ENCODE measurements at regions not wholly inside any gene's neighbourhood (a gene's known extent, or its start where the extent isn't known, plus 50 kb on each side); places are given as distances from the start of the nearest gene placed in this dataset.

GRCh38 chr12:97957109-97957508, 494.5 kb downstream of the RMST start:
- no peak for DNase-seq (ENCODE audit: low read depth)
- TF ChIP-seq, protein P1, sequence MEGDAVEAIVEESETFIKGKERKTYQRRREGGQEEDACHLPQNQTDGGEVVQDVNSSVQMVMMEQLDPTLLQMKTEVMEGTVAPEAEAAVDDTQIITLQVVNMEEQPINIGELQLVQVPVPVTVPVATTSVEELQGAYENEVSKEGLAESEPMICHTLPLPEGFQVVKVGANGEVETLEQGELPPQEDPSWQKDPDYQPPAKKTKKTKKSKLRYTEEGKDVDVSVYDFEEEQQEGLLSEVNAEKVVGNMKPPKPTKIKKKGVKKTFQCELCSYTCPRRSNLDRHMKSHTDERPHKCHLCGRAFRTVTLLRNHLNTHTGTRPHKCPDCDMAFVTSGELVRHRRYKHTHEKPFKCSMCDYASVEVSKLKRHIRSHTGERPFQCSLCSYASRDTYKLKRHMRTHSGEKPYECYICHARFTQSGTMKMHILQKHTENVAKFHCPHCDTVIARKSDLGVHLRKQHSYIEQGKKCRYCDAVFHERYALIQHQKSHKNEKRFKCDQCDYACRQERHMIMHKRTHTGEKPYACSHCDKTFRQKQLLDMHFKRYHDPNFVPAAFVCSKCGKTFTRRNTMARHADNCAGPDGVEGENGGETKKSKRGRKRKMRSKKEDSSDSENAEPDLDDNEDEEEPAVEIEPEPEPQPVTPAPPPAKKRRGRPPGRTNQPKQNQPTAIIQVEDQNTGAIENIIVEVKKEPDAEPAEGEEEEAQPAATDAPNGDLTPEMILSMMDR (conservative IDR thresholded peaks at IDR 0.05; ENCODE audit: low read depth, low read length), result no peak

DNA sequence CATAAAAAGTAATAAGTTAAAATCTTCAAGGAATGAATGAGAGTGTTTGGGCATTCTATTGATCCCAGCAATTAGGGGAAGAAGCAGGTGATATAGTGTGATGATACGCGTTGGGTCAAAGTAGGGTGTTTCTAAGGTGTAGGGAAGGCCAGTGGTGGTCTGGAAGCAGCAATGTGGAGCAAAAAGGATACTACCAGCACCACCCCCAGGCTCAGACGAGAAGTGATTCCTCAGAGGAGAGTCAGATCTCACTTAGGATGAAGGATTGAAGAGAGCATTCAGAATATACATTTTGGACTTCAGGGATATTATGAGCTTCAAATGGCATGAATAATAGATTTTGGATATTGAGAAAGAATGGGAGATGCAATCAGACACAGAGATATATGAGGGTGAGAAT, 497.6 kb downstream of the RMST start:
- TF ChIP-seq, protein P1 (conservative IDR thresholded peaks at IDR 0.05; ENCODE audit: low read depth, low read length), result no peak
- H3K4me3 ChIP-seq (ENCODE audit: low read depth, low read length), result no peak overlapping the region
- no peak for DNase-seq (ENCODE audit: low read depth)

More at GRCh38 chr12:97957109-97957508, 494.5 kb downstream of the RMST start:
- no peak overlapping the region for H3K4me3 ChIP-seq (ENCODE audit: low read depth, low read length)

DNA sequence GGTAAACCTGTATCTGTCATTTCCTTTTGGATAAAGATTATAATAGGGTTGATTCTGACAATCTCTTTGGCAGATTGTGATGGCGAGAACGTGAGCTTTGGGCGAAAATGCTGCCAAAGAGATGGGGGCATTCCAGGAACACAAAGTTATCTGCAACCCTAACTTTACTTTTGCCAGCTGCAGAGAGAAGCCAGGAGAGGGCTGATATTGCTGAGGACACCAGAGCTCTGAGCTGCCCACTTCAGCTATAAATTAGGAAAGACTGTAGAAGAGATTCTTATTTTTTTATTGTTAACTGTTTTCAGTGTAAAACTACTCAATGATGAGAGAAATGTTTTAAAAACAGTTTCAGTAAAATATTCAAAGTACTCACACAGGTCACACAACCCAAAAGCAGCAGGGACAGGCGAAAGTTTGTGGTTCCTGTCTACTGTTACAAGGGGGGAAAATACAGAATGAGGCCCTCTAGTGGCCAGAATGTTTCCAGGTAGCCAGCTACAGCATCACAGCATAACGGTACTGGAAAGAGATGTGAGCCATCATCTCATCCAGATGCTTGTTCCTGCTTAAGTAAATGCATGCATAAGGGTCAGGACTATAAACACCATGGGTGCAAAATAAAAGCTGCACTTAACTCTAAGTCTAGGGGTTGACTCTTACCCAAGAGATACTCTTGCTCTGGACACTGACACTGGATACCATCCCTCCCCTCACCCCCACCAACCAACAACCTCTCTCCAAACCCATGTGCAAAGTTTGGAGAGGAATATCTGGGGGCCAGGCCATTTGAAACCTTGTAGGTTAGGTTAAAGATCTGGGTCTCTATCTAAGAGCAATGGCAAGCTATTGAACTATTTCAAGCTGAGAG, 498.4 kb downstream of the RMST start:
- peak; percentile 1 for DNase-seq (ENCODE audit: low read depth)
- TF ChIP-seq, protein P1 (conservative IDR thresholded peaks at IDR 0.05; ENCODE audit: low read depth, low read length), result peak; percentile 23
- no peak overlapping the region for H3K4me3 ChIP-seq (ENCODE audit: low read depth, low read length)

DNA sequence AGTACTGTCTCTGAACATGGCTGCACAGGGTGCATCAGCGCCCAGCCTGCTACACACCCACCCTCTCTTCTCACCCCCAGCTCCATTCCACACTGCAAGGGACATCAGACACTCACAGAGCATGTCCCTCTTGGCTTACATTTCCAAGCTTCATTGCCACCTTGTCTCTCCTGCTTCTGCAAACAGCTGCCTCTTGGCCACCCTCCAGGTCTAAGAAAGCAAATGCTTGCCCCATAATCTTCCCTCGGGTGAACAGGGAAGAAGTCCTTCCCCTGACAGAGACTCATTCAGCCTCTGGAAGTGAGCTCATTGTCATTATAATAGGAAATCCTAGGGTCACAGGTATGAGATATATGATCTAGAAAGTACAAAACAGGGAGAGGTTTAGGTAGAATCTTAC, 505.2 kb downstream of the RMST start:
- H3K4me3 ChIP-seq (ENCODE audit: low read depth, low read length), result no peak overlapping the region
- TF ChIP-seq, protein P1 (conservative IDR thresholded peaks at IDR 0.05; ENCODE audit: low read depth, low read length), result no peak
- no peak for DNase-seq (ENCODE audit: low read depth)

GRCh38 chr12:97968641-97969197, 506.1 kb downstream of the RMST start:
- H3K4me3 ChIP-seq (ENCODE audit: low read depth, low read length), result no peak overlapping the region
- TF ChIP-seq, protein P1 (conservative IDR thresholded peaks at IDR 0.05; ENCODE audit: low read depth, low read length), result no peak

DNA sequence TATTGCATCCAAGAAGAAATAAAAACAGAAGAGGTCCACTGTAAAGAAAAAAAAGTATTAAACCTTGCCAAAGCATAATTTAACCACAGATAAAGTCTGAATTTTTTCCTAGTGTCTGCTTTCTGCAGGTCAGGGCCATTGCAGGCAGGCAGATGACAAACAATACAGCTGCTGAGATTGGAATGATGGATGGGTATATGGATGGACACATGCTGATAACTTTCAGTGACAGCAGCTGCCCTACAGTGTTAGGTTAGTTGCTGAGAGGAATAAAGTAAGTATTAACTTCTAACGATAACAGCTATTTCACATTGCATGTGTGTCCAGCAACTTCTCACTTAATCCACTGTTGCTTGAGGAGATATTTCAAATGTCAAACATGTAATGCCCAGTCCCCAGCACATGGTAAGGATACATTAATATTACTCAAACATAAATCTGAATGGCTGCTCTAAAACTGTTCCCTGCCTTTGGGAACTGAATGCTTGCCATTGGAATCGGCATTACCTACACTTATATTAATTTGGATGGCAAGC, 515.3 kb downstream of the RMST start:
- no peak for DNase-seq (ENCODE audit: low read depth)
- no peak overlapping the region for H3K4me3 ChIP-seq (ENCODE audit: low read depth, low read length)
- TF ChIP-seq, protein P1 (conservative IDR thresholded peaks at IDR 0.05; ENCODE audit: low read depth, low read length), result no peak

More at GRCh38 chr12:97968641-97969197, 506.1 kb downstream of the RMST start:
- DNase-seq (ENCODE audit: low read depth), result no peak
